HG02623 (cell line): ENCODE measurements at regions not wholly inside any gene's neighbourhood (a gene's known extent, or its start where the extent isn't known, plus 50 kb on each side); places are given as distances from the start of the nearest gene placed in this dataset.
"Not testable (repeated sequence)": the region's sequence is repeated elsewhere in the genome, so short reads cannot be mapped to it uniquely, and the experiment has no call there.

Experiments used
- ATAC-seq: cut with Tn5 transposase; IDR thresholded peaks from one replicate; pipeline ENCODE4 v1.9.1; 2021; ENCODE audit warnings: moderate library complexity; ENCODE audit not compliant: unreplicated experiment

DNA sequence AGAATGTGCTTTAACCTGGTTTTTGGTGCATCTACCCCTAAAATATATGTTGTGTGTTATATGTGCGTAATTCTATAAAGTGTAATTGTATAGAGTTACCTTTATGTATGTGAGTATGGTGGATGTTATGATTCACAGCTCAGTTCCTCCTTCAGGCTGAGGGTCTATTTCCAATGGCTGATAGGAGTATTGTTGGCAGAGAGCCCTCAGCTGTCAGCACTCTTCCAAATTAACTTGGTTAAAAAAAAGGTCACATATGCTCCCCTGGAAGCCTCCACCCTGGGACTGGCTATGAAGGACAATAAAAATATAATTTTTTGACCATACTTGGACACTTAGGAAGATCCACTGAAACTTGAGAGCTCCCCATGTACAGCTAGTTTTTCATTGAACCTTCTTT is 250.4 kb upstream of the CDH12 start:
- ATAC-seq: no peak

DNA sequence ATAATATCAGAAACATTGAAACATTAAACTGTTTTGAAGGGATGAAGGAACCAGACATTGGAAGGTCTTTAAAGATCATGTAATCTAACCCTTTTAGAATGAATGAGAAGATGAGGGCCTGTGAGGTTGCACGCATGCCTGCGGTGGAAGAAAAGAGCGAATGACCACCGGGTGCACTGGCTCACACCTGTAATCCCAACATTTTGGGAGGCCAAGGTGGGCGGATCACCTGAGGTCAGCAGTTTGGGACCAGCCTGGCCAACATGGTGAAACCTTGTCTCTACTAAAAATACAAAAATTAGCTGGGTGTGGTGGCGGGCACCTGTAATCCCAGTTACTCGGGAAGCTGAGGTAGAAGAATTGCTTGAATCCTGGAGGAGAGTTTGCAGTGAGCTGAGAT is 242.3 kb upstream of the CDH12 start:
- not testable (repeated sequence) for ATAC-seq

DNA sequence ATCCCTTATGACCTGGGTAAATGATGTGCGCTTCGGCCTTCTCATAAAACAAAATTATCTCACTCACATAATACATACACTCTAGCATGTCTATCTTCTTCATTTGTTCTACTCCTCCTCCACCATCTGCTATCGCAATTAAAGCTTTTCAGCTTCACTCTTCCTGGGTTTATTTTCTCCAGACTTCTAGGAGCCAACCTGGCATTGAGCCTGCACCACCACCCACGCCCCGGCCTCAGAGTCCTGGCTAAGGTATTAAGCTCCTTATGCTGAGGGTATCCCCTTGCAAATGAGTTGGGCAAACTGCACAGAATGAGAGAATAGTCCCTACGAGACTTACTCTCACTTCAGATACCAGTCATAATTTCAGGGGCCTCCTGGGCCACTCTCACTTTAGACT is 236.1 kb upstream of the CDH12 start:
- no peak for ATAC-seq

DNA sequence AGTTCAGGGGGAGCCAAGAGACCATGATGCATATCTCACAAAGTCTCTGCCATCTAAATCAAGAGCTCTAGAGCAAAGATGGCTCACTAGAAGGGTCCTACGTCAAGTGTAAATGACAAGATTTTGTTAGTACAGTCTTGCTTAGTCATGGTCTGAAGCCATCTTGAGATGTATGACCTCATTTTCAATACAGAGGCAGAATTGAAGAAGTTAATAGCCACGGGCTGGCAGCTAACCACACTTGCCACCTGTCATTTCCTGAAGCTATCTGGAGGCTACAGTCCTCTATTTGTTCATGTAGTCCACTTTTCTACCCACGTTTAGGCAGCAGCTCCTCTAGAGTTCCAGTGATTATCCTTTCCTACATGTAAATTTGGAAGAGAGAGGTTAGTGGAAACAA is 231.7 kb upstream of the CDH12 start:
- peak; percentile 48 for ATAC-seq

DNA sequence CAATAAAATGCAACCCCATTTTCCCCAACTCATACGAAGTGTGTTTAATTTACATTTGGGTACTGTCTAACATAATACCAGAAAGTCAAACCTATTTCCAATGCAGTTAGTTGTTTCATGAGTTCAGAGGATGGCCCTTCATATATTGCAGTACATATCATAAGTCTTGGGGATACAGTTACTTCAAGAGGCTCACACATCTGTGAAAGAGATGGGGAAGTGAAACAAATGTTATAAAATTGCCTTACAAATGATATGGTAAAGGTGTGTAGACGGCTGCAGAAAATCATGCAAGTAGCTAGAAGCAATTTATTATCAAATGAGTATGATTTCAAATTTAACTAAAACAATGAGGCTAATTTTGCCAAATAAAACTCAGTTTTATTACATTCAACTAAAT is 219.0 kb upstream of the CDH12 start:
- ATAC-seq: no peak

DNA sequence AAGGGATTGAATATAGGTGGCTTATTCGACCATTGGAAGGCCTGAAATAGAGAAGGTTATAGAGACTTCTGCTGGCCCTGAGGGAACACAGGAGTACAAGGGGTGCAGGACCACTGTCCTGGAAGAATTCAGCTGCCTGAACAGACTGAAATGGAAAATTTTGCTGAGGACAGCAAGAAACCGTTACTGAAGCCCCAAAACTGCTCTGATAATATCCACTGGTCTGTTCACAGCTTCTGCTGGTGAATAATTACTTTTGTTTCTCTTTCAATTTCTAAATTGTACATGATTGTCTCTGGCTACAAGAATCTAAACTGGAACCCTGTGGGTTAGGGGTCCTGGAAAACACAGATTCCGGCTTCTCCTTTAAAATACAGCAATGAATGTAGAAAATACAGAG is 218.5 kb upstream of the CDH12 start:
- ATAC-seq: no peak

DNA sequence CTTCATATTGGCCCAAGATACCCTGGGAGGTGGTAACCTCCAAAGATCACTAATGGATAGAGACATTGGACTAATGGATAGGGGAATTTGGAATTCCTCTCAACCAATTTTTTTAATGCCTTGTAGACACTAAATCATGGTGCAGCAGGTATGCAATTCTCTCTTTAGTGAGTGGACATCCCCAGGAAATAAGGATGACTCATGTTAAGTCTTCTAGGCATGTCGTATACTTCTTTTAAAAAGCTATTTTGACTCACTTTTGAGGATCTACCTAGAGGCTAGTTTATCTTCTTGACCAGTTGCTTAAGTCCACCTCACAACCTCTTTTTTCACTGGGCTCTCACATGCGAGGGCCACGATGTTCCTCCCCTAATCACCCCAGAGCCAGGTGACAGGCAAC is 211.6 kb upstream of the CDH12 start:
- ATAC-seq: no peak

DNA sequence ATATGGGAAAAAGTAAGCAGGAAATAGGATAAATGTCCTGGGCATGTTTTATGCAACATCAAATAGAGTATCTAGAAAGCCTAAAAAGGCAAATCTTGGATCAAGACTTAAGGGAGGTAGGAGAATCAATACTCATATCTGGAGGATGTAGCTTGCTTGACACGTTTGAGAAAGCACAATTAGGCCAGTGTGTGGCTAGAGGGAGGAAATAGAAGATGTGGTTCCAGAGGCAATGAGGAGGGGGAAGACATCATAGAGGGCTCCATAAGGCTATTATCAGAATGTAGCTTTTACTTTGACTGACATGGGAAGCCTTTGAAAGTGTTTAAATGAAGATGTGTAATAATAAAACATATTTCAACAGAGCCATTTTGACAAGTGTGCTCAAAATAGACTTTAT is 200.7 kb upstream of the CDH12 start:
- no peak for ATAC-seq

DNA sequence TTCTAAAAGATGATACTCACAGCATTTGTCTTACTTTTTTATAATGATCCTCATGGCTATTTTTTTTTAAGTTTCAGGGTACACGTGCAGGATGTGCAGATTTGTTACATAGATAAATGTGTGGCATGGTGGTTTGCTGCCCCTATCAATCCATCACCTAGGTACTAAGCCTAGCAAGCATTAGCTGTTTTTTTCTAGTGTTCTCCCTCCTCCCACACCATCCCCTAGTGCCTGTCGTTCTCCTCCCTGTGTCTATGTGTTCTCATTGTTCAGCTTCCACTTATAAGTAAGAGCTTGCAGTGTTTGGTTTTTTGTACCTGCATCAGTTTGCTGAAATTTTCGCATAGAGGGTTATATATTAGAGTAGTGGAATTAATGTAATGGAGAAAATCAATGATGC is 189.1 kb upstream of the CDH12 start:
- ATAC-seq: no peak

DNA sequence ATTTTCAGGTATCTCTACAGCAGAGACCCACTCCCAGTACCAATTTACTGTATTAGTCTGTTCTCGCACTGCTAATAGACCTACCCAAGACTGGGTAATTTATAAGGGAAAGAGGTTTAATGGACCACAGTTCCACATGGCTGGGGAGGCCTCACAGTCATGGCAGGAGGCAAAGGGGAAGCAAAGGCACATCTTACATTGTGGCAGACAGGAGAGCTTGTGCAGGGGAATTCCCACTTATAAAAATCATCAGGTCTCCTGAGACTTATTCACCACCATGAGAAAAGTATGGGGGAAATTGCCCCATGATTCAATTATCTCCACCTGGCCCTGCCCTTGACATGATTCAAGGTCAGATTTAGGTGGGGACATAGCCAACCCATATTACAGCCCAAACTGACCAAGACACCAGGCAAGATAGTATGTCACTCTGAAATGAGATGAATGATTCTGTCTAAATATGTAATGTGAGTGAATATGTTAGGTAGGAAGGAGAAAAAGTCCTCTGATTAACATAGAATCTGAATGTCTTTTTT is 182.5 kb upstream of the CDH12 start:
- ATAC-seq: no peak

DNA sequence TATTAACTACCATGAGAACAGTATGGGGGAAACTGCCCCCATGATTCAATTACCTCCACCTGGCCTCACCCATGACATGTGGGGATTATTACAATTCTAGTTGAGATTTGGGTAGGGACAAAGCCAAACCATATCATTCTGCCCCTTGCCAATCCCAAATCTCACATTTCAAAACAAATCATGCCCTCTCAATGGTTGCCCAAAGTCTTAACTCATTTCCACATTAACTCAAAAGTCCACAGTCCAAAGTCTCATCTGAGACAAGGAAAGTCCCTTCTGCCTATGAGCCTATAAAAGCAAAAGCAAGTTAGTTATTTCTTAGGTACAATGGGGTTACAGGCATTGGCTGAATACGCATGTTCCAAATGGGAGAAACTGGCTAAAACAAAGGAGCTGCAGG is 180.7 kb upstream of the CDH12 start:
- no peak for ATAC-seq

DNA sequence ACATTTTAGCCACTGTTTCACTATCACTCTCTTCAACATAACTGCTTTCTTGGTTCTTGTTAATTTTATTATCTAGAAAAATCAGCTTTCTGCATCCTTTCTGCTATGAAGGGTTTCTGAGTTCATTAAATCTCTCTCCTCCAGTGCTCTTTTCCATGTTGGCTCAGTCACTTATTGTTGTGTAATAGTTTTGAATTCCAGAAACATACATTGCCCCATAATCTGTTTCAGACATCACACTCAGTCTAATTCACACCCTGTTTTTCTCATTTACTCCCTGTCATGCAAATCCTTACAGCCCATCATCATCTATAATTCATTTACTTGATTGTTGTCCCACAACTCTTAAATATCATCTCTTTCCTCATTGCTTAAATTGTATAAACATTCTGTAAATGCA is 176.1 kb upstream of the CDH12 start:
- no peak for ATAC-seq

DNA sequence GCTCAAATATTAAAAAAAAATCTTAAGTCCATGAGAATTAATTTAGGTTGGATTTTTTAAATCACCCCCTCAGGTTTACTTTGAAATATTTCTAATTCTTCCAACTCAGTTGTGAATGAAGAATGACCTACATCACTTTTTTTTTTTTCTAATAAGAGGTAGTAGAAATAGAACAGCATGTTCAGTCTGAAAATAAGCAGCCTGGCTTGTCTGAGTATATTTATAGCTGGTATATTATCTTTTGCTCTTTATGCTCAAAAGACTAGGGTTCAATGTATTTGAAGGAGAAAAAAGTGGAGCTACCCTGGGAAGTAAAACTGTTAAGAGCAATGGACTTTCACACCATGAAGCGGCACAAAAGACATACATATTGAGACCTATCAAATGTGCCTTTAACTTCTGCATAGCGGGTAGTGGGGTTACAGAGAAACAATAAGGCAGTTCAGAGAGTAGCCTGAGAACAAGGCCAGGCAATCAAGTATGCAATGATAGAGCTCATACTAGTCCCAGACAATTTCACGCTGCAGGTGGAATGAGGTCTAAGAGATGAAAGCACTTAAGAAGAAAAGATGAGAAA is 175.4 kb upstream of the CDH12 start:
- ATAC-seq: no peak

DNA sequence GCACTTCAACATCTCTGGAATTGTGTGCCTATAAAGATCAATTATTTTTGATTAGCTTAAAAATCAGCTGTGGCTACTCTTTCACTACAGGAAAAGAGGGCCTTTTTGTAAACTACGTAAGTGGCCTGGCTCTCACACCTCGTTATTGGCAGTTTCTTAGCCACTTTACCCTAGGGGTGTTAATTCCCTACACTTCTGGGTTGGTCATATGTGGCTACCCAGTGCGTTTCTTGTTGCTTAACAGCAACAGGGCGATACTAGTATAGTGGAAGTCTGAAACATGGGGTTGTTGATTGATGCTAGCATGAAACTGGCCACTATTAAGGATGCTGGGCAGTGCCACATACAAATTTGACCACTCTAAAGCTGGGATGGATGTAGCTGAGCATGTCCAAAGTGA is 174.7 kb upstream of the CDH12 start:
- no peak for ATAC-seq

DNA sequence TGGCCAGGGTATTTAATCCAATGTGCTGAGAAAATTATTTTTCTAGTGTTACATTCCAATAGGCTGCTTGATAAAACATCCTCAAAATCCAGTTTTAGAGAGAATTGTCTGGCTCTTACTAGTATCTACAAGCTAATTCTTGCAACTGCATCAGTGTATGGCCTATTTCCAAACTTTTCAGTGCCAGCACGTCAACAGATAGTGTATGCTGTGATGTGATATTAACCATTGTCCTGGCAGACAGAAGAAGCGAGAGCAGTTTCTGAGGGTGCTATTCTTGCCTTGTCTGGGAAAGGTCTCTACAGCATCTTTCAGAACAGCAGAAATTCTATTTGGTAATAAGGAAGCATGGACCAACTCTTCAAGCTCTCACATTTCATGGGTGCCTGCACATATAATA is 174.2 kb upstream of the CDH12 start:
- no peak for ATAC-seq

DNA sequence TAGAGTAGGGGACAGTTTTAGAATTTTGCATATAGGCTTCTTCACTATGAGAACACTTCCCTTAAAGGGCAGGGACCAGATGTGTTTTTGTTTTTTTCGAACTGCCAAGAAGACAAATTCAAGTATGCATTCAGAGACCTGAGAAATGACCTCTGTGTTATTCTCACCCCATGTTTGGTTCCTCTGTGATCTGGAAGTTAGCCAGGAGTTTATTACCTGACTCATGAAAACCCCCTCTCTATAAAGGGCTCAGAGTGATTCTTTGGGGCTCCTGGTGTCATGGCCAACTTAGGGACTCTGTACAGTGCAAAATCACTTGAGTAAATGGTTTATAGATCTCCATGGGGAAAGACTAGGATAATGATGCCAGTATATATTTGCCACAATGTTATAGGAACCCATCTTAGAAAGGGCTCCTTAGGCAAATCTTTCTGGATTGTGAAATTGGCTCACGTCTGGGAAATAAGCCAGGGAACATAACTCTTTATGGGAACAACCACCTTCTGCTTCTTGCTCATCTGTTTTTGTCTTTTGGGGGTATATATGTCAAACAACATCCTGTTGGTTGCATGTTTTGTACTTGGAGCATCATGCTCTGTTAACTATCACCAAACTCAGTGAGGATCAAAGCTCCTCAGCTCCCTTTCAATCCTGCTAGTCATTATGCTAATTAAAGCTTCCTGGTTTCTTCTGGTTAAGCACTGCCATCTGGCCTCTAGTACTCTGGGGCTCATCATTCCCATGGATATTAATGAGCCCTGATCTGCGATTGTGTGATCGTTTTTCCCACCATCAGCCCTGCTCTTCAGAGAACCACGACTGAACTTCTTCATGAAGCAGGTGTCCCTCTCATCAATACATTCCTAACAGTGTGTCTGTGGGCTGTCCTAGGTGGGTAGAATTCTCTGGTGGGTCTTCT is 173.4 kb upstream of the CDH12 start:
- ATAC-seq: no peak

DNA sequence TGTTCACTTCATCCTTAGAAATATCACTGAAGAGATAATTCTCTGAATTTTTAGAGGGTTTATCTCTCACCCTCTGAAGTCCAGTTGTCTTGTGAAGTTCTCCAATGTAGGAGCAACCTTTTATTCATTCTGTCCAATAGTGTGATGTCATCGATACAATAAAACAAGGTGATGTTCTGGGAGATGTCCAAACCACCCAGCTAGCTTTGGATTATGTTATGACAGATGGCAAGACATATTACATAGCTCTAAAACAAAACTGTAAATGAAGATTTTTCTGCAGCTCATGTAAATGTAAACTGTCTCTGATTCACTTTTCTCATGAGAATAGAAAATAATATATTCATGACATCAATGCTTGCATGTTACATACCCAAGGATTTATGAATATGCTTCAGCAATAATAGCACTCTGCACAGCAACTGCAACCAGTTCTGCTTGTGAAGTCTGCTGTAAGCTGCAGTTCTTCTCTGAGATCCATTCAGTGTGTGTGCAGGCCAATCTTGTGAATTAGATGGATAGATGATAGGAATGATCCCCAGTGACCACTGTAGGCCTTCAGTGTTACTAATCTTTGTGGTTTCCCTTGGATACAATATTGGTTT is 172.6 kb upstream of the CDH12 start:
- no peak for ATAC-seq

DNA sequence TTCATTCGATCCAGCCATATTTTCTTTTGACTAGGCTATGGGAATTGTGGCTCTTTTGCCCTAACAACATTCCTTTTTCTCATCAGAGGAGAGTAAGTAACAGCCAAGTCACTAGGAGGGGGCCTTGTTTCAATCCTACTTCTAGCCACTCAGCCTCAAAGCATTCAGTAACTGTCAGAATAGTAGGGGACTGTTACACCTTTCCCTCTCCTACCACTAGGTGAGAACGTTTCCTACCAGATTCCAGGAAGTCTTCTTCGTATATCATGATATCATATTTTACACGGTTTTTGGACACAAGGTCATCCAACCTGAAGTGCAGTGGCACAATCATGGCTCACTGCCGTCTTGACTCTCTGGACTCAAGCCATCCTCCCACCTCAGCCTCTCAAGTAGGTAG is 171.3 kb upstream of the CDH12 start:
- no peak for ATAC-seq

DNA sequence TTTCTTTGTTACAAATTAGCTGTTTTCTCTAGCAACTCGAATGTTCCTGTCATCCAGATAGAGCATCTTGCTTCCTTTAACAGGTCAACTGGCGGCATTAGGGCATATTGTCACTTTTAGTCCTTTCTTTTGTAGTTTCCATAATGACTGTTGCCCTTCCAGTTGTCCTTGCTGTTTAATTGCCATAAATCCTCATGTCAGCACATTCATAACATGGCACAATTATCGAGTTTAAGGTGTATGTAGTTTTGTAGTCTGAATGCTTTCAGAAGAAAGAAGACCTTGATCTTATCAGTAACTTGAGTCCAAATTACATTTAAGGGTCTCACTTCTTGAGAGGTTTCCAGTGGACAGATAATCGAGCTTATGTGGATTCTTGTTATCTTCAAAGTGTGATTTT is 161.7 kb upstream of the CDH12 start:
- no peak for ATAC-seq

DNA sequence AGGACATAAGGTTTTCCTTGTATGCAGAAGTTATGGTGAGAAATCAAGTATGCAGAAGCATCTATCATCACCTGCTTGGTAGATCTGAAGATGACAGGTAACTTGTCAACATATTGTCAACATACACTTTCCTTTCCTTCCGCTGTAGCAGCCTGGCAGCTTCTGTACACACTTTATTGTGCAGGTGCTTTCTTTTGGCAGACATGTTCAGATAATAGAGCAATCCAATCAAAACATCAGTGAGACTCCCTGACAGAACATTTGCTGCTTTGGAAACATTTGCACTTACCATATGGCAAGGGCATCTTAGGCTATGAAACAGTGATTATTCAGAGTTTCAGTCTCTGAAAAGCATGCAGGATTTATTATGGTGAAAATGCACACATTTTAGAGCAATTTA is 161.1 kb upstream of the CDH12 start:
- no peak for ATAC-seq

DNA sequence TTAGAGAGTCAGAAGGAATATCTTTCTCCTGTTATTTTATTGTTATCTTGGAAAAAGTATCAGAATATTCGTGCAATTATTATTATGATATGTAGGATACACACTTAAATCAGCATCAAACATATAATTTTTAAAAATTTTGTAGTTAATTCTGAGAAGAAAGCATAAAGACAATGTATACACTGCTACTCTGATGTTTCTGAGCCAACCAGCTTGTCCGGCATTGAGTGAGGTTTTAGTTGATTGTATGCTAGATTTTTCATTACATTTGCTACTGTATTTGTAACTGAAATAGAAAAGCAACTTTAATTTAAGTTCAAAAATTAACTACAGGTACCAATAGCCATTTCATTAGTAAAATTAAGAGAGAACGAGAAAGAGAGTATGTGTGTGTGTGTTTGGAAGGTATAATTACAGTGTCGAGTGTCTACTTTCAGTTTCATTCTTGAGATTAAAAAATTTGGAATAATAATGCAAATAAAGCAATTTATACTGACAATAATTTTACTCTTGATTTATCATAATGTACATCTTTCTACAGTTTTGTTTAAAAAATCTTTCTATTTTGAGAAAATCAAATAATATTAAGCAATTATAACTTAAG is 160.4 kb upstream of the CDH12 start:
- ATAC-seq: no peak

DNA sequence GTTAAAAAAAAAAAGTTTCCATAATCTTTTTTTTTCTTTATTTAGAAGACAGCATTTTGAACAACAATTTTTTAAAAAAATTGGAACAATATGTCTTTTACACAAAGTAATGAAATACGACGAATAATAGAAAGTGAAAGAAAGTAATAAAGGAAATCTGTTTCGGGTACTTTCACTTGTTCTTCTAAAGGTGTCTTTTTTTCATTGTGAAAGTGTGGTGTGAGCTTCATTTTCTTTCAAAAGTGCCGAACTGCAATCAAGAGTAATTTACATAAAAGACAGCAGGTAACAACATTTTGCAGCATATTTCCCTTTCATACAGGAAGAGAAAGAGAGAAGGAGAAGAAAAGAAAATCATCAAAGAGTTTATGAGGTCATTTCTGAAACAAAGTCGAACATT is 159.7 kb upstream of the CDH12 start:
- peak; percentile 90 for ATAC-seq
